Vagina (tissue), 2 donors: ENCODE measurements at regions not wholly inside any gene's neighbourhood (a gene's known extent, or its start where the extent isn't known, plus 50 kb on each side); places are given as distances from the start of the nearest gene placed in this dataset.

Experiments used
- POLR2A ChIP-seq, 2 donors: fragments of 450-650 bp; IDR thresholded peaks; one replicate each; pipeline ENCODE4 v1.6.1; 2017; ENCODE audit warnings: antibody characterized with exemption in 2 of 2, mild to moderate bottlenecking in 2 of 2, moderate library complexity in 2 of 2
- TF ChIP-seq, protein P1 (sequence below), 3 experiments: fragments of 450-650 bp in 2 of 3; fragments of 200-600 bp in 1 of 3; sonication (generic) in 1 of 3; IDR thresholded peaks; one replicate each; pipeline ENCODE4 v1.5.1; 2017 to 2019; ENCODE audit warnings: antibody characterized with exemption in 3 of 3, mild to moderate bottlenecking in 2 of 3, moderate library complexity in 2 of 3

DNA sequence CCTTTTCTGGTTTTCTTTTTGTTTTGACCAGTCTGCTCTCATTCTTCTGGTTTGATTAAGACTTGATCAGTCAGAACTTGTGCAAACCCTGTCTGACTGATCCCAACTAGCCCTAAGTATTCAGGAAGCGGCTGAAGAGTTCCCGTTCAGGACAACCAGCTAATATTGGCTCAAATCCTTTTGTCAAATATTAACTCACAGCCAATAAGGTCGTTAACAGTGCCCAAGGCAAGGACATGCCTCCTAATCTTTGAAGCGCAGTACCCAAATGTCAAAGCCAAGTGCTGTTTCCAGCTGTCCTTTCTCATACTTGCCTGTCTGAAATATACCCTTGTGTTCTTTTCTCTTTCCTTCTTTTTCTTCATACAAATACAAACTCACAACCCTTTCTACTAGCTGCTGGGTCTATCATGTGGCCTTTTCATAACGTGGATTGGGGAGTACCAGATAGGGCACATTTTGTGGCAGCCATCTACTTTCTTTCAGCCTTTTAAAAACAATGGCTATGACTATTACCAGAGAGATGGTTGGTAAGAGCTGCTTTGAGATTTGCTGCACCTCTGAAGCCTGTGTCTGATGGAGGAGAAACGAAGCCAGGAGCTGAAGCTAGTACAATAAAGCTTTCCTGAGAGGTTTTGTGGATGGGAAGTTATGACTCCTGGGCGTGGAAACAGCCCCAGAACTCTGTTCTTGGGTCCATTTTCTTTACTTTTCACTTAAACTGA, 266.4 kb upstream of the ZNF608 start:
- no peak for TF ChIP-seq POLR2A (IDR thresholded peaks at IDR 0.05)
- TF ChIP-seq, protein P1, sequence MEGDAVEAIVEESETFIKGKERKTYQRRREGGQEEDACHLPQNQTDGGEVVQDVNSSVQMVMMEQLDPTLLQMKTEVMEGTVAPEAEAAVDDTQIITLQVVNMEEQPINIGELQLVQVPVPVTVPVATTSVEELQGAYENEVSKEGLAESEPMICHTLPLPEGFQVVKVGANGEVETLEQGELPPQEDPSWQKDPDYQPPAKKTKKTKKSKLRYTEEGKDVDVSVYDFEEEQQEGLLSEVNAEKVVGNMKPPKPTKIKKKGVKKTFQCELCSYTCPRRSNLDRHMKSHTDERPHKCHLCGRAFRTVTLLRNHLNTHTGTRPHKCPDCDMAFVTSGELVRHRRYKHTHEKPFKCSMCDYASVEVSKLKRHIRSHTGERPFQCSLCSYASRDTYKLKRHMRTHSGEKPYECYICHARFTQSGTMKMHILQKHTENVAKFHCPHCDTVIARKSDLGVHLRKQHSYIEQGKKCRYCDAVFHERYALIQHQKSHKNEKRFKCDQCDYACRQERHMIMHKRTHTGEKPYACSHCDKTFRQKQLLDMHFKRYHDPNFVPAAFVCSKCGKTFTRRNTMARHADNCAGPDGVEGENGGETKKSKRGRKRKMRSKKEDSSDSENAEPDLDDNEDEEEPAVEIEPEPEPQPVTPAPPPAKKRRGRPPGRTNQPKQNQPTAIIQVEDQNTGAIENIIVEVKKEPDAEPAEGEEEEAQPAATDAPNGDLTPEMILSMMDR (IDR thresholded peaks at IDR 0.05) = no peak
